ENCODE measurements at regions not wholly inside any gene's neighbourhood (a gene's known extent, or its start where the extent isn't known, plus 50 kb on each side); places are given as distances from the start of the nearest gene placed in this dataset.
A peak's percentile ranks its signal among the peaks of the same experiment; 100 is the strongest.

DNA sequence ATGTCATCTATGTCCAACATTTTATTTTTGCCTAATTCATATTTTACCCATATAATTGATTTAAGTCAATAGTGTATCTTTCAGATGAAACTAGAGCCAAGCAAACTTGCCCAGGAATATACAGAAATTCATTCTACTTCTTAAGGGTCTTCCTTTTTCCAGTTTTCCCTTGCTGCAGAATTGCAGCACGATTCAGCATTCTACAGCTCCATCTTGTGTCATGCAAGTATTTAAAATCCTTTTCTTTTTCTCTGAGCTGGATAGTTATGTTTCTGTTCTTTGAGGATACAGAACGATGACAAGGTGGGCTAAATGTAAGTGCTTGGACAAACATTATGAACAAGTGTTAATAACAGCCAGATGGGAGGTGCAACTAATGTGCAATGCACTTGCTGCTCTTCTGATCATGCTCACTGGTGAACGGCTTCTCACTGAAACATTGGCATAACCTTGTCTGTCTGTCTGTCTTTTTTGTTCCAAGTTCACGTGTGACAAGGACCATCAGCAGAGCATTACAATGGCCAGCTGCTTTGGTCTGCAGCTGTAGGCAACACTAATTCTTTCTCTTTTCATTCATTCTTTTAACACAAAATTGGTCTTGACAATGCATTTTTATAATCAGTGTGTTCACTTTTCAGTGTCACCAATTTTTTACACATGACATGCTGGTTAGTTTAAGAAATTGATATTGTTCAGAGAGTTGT is 1821.7 kb downstream of the ARAP2 start:
- TF ChIP-seq, protein P1, sequence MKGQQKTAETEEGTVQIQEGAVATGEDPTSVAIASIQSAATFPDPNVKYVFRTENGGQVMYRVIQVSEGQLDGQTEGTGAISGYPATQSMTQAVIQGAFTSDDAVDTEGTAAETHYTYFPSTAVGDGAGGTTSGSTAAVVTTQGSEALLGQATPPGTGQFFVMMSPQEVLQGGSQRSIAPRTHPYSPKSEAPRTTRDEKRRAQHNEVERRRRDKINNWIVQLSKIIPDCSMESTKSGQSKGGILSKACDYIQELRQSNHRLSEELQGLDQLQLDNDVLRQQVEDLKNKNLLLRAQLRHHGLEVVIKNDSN (IDR thresholded peaks at IDR 0.05), result no peak
- TF ChIP-seq RAD21 (IDR thresholded peaks at IDR 0.05; ENCODE audit: low read depth), result peak; percentile 30; the same call in 1 of the 2 replicates

DNA sequence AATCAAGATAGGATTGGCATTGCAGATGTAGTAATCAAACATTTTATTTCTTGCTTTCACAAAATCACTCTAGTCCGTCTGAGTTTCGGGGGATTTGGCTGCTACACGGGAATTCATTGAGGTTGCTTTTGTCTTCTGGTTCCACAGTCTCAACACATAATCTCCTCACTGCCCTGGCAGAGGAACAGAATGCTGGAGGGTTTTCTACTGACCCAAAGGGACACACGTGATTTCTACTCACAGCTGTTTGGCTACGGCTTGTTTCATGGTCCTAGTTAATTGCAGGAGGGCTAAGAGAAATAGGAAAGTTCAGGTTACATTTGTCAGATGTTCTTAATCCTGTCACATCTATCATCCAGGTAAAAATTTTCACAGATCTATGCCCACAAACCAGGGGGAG is 1811.6 kb downstream of the ARAP2 start:
- TF ChIP-seq MAX (IDR thresholded peaks at IDR 0.05) (no peak), EGR1 (IDR thresholded peaks at IDR 0.05) (no peak), TAF1 (IDR thresholded peaks at IDR 0.05; ENCODE audit: low read depth) (no peak), CEBPB (IDR thresholded peaks at IDR 0.05) (no peak), ZBTB7A (IDR thresholded peaks at IDR 0.05; ENCODE audit: low read depth) (no peak), TCF12 (IDR thresholded peaks at IDR 0.05; ENCODE audit: low read depth) (no peak), EP300 (IDR thresholded peaks at IDR 0.05; ENCODE audit: borderline replicate concordance) (no peak), RAD21 (IDR thresholded peaks at IDR 0.05; ENCODE audit: low read depth) (no peak), YY1 (IDR thresholded peaks at IDR 0.05; ENCODE audit: low read depth) (no peak), FOXM1 (IDR thresholded peaks at IDR 0.05; ENCODE audit: borderline replicate concordance, low read depth) (no peak), NFIC (IDR thresholded peaks at IDR 0.05) (no peak), TEAD4 (IDR thresholded peaks at IDR 0.05) (no peak), CREB1 (IDR thresholded peaks at IDR 0.05; ENCODE audit: low read depth) (no peak)
- TF ChIP-seq, protein P1 (IDR thresholded peaks at IDR 0.05), result no peak
- TF ChIP-seq, protein P2, sequence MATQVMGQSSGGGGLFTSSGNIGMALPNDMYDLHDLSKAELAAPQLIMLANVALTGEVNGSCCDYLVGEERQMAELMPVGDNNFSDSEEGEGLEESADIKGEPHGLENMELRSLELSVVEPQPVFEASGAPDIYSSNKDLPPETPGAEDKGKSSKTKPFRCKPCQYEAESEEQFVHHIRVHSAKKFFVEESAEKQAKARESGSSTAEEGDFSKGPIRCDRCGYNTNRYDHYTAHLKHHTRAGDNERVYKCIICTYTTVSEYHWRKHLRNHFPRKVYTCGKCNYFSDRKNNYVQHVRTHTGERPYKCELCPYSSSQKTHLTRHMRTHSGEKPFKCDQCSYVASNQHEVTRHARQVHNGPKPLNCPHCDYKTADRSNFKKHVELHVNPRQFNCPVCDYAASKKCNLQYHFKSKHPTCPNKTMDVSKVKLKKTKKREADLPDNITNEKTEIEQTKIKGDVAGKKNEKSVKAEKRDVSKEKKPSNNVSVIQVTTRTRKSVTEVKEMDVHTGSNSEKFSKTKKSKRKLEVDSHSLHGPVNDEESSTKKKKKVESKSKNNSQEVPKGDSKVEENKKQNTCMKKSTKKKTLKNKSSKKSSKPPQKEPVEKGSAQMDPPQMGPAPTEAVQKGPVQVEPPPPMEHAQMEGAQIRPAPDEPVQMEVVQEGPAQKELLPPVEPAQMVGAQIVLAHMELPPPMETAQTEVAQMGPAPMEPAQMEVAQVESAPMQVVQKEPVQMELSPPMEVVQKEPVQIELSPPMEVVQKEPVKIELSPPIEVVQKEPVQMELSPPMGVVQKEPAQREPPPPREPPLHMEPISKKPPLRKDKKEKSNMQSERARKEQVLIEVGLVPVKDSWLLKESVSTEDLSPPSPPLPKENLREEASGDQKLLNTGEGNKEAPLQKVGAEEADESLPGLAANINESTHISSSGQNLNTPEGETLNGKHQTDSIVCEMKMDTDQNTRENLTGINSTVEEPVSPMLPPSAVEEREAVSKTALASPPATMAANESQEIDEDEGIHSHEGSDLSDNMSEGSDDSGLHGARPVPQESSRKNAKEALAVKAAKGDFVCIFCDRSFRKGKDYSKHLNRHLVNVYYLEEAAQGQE (IDR thresholded peaks at IDR 0.05; ENCODE audit: low read depth), result no peak

GRCh38 chr4:34464196-34464595 is 1780.1 kb downstream of the ARAP2 start:
- TF ChIP-seq ZBTB7A (IDR thresholded peaks at IDR 0.05; ENCODE audit: low read depth) (no peak), CREB1 (IDR thresholded peaks at IDR 0.05; ENCODE audit: low read depth) (no peak), RAD21 (IDR thresholded peaks at IDR 0.05; ENCODE audit: low read depth) (no peak)

DNA sequence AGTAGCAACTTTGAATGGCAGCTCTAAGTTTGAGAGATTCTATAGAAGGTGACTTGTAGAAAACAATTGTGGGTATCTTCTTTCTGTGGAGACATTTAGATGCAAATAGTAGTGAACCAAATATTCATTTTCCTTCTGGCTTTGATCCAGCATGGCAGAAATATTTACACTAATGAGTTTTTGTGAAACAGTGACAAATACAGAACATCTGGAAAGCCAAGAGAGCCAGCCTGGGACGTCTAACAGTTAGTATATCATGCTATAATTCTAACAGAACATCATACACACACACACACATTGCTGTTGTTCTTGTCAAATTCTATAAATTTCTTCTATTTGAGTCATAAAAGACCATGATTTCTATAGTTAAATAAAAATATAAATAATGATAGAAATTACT is 1777.9 kb downstream of the ARAP2 start:
- TF ChIP-seq CREB1 (IDR thresholded peaks at IDR 0.05; ENCODE audit: low read depth) (no peak), TCF12 (IDR thresholded peaks at IDR 0.05; ENCODE audit: low read depth) (no peak)

DNA sequence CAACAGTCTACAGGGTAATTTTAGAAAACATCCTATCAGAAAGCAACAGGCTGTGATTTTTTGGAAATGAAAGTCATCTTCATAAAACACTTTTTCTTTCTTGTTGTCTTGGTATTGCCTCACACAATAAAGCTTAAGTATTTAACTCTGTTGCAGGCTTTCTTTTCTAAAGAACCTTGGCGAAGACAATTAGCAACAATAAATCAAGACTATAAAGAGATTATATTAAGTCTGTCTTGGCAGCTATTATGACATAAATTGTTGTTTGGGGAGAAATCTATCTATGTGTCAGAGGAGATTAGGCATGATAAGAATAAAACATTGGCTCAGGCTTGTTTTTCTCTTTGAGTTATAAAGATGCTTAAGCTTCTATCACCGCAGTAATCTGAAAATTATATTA is 1774.8 kb downstream of the ARAP2 start:
- TF ChIP-seq NFIC (IDR thresholded peaks at IDR 0.05) (no peak), EGR1 (IDR thresholded peaks at IDR 0.05) (no peak), TCF12 (IDR thresholded peaks at IDR 0.05; ENCODE audit: low read depth) (no peak), ZBTB7A (IDR thresholded peaks at IDR 0.05; ENCODE audit: low read depth) (no peak), CEBPB (IDR thresholded peaks at IDR 0.05) (no peak), TEAD4 (IDR thresholded peaks at IDR 0.05) (no peak), EP300 (IDR thresholded peaks at IDR 0.05; ENCODE audit: borderline replicate concordance) (no peak), CREB1 (IDR thresholded peaks at IDR 0.05; ENCODE audit: low read depth) (no peak), MAX (IDR thresholded peaks at IDR 0.05) (no peak), TAF1 (IDR thresholded peaks at IDR 0.05; ENCODE audit: low read depth) (no peak)
- TF ChIP-seq, protein P2 (IDR thresholded peaks at IDR 0.05; ENCODE audit: low read depth), result no peak

DNA sequence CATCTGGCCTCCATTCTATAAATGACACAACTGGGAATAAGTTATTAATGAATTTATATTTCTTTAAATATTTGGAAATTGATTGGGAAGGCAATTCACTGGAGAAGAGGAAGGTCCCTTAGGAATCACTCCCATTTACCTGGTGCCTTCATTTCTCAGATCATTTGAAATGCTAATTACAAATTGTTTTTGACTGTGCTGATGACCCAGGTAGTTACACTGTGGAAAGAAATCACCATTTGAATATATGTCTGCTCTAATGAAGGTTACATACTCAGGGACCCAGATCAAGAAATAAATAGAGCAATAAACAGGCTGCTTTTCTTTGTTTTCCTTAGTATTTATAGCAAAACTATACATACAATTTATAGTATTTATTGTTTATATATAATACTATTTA is 1759.1 kb downstream of the ARAP2 start:
- TF ChIP-seq MAX (IDR thresholded peaks at IDR 0.05), result no peak
- no peak for TF ChIP-seq NFIC (IDR thresholded peaks at IDR 0.05)
- no peak for TF ChIP-seq RAD21 (IDR thresholded peaks at IDR 0.05; ENCODE audit: low read depth)
- no peak for TF ChIP-seq CREB1 (IDR thresholded peaks at IDR 0.05; ENCODE audit: low read depth)
- no peak for TF ChIP-seq ZBTB7A (IDR thresholded peaks at IDR 0.05; ENCODE audit: low read depth)
- TF ChIP-seq, protein P1 (IDR thresholded peaks at IDR 0.05), result no peak
- TF ChIP-seq, protein P2 (IDR thresholded peaks at IDR 0.05; ENCODE audit: low read depth), result no peak
- no peak for TF ChIP-seq CEBPB (IDR thresholded peaks at IDR 0.05)
- TF ChIP-seq TAF1 (IDR thresholded peaks at IDR 0.05; ENCODE audit: low read depth), result no peak
- TF ChIP-seq FOXM1 (IDR thresholded peaks at IDR 0.05; ENCODE audit: borderline replicate concordance, low read depth), result no peak
- no peak for TF ChIP-seq EGR1 (IDR thresholded peaks at IDR 0.05)
- TF ChIP-seq TCF12 (IDR thresholded peaks at IDR 0.05; ENCODE audit: low read depth), result no peak
- no peak for TF ChIP-seq EP300 (IDR thresholded peaks at IDR 0.05; ENCODE audit: borderline replicate concordance)
- no peak for TF ChIP-seq TEAD4 (IDR thresholded peaks at IDR 0.05)
- TF ChIP-seq YY1 (IDR thresholded peaks at IDR 0.05; ENCODE audit: low read depth), result no peak
